WI38 (cell line): ENCODE measurements at regions not wholly inside any gene's neighbourhood (a gene's known extent, or its start where the extent isn't known, plus 50 kb on each side); places are given as distances from the start of the nearest gene placed in this dataset.

Experiments used
- H3K4me3 ChIP-seq: 2 replicates; pipeline ENCODE4 v1.5.1; 2011; ENCODE audit warnings: low read depth, mild to moderate bottlenecking, control low read depth, low read length
- CTCF ChIP-seq: IDR thresholded peaks from 2 replicates; pipeline ENCODE4 v1.5.1; 2012; ENCODE audit warnings: low read depth, mild to moderate bottlenecking, control low read depth, low read length

GRCh38 chr4:187887906-187888305 lies 107.7 kb upstream of the ZFP42 start:
- no peak overlapping the region for H3K4me3 ChIP-seq
- no peak for TF ChIP-seq CTCF

GRCh38 chr4:187889651-187890050 lies 105.9 kb upstream of the ZFP42 start:
- no peak overlapping the region for H3K4me3 ChIP-seq
- TF ChIP-seq CTCF, result no peak

- TF ChIP-seq CTCF, result no peak
- no peak overlapping the region for H3K4me3 ChIP-seq
These were observed 102.2 kb upstream of the ZFP42 start for GRCh38 chr4:187893418-187893817.

GRCh38 chr4:187903106-187903505 lies 92.5 kb upstream of the ZFP42 start:
- no peak overlapping the region for H3K4me3 ChIP-seq
- TF ChIP-seq CTCF, result no peak

GRCh38 chr4:187903700-187904099 lies 91.9 kb upstream of the ZFP42 start:
- no peak overlapping the region for H3K4me3 ChIP-seq
- no peak for TF ChIP-seq CTCF

- no peak for TF ChIP-seq CTCF
- H3K4me3 ChIP-seq, result no peak overlapping the region
These were observed 87.5 kb upstream of the ZFP42 start for GRCh38 chr4:187908079-187908561.

GRCh38 chr4:187908731-187909130 lies 86.8 kb upstream of the ZFP42 start:
- no peak overlapping the region for H3K4me3 ChIP-seq
- no peak for TF ChIP-seq CTCF
